Urothelium cell line (cell line): ENCODE measurements at regions not wholly inside any gene's neighbourhood (a gene's known extent, or its start where the extent isn't known, plus 50 kb on each side); places are given as distances from the start of the nearest gene placed in this dataset.

Experiments
- DNase-seq: peaks from one replicate; pipeline ENCODE4 v3.0.0; 2011; ENCODE audit warnings: low spot score, mixed read lengths
- FAIRE-seq: peaks from 2 replicates; lab custom pipeline; 2011; peaks lifted over from hg19 to GRCh38; lab: Jason Lieb, UNC

GRCh38 chr15:31934821-31935220 lies 95.5 kb upstream of the CHRNA7 start:
- DNase-seq (peak; percentile 48), FAIRE-seq (no peak)

- FAIRE-seq = no peak
- no peak for DNase-seq
Measured at GRCh38 chr15:31953478-31953877, 76.8 kb upstream of the CHRNA7 start.

DNA sequence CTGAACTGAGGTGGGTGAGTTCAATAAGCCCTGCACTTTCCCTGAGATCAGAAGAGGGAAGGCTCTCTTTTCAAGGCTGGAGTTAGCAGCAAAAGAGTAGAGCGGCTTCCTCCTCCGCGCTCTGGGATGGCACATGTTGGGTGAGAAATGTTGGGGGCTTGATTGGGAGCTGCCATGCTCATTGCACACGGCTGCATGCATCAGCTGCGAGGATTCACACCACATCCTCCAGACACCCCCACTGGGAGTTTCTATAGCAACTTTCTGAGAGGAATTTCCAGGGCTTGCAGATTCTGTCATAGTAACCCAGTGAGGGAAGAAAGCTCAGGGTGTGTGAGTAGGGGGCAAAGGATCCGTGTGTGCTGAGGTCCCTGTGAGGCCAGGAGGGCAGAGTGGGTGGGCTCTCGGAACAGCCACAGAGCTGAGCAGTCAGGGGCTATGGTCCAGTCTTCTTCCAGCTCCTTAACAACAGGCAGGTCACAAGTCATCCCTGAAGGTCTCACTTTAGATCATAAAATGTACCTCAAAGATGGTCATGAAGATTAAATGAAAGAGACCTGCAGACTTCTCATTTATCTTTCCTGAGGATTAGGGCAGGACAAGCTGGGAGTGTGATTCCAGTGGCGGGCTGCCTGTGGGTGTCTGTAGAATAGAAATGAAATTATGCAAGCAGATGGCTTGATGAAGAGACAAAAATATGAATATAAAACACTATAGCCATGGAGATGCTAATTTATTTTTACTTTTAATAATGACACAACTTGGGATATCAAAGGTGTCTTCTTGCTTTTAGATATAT lies 75.7 kb upstream of the CHRNA7 start:
- FAIRE-seq (no peak), DNase-seq (no peak)

DNA sequence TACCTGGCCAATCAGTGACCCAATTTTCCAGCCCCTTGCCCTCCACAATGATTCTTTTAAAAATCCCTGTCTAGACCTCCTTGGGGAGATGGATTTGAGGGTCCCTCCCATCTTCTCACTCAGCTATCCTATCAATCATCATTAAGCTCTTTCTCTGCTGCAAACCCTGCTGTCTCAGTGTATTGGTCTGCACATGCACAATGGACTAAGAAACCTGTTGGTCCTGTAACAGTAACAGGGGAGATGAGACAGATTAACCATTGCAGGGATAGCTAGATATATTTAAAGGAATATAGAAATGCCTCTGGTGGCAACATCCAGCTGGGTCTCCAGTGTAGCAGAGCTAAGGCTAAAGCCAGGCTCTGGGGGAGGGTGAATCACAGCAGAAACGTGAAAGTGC lies 74.6 kb upstream of the CHRNA7 start:
- FAIRE-seq (no peak), DNase-seq (no peak)

- no peak for DNase-seq
- FAIRE-seq = no peak
Measured at GRCh38 chr15:31957581-31957980, 72.7 kb upstream of the CHRNA7 start.

- no peak for FAIRE-seq
Measured at GRCh38 chr15:31964586-31965307, 65.6 kb upstream of the CHRNA7 start.

DNA sequence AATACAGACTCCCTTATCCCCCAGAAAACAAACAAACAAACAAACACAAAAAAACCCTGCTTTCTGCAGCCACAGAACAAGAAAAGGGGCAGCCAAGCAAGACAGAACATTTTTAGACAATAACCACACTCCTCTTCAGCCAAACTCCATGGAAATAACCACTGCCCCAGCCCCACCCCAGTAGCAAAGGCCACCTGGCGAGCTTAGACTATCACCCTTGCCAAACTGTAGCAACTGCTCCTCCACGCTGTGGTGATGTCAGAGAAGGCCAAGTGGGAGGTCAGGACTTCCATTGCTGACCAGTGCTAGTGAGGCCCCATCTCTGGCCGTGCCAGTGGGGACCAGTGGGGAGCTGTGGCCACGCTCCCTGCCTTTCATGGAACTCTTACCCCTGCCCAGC lies 60.3 kb upstream of the CHRNA7 start:
- FAIRE-seq = no peak
- no peak for DNase-seq

More at GRCh38 chr15:31964586-31965307, 65.6 kb upstream of the CHRNA7 start:
- DNase-seq = no peak

- DNase-seq (no peak), FAIRE-seq (no peak)
Measured at GRCh38 chr15:31973197-31973596, 57.1 kb upstream of the CHRNA7 start.

GRCh38 chr15:31974154-31974794 lies 56.0 kb upstream of the CHRNA7 start:
- no peak for FAIRE-seq
- no peak for DNase-seq

- FAIRE-seq (peak; percentile 63), DNase-seq (peak; percentile 58)
Measured at GRCh38 chr15:31974855-31975829, 55.2 kb upstream of the CHRNA7 start.

DNA sequence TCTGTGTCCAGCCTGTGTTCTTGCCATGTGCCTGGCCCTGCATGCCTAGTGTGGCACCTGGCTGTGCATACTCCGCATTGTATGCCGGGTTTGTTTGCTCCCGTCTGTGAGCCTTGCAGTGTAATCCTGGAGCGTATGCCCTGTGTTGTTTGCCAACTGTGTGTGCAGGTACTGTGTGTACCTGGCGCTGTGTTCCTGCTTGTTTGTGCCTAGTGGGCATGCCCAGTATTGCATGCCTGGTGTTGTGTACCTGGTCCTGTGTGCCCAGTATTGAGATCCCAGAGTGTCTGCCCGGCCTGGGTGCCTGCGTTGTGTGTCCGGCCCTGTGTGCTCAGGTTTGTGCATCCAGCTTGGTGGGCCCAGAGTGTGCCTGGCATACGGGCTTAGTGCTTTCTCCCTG lies 54.5 kb upstream of the CHRNA7 start:
- FAIRE-seq (no peak), DNase-seq (no peak)

- DNase-seq = no peak
- peak; percentile 82 for FAIRE-seq
Measured at GRCh38 chr15:31977138-31977537, 53.2 kb upstream of the CHRNA7 start.

DNA sequence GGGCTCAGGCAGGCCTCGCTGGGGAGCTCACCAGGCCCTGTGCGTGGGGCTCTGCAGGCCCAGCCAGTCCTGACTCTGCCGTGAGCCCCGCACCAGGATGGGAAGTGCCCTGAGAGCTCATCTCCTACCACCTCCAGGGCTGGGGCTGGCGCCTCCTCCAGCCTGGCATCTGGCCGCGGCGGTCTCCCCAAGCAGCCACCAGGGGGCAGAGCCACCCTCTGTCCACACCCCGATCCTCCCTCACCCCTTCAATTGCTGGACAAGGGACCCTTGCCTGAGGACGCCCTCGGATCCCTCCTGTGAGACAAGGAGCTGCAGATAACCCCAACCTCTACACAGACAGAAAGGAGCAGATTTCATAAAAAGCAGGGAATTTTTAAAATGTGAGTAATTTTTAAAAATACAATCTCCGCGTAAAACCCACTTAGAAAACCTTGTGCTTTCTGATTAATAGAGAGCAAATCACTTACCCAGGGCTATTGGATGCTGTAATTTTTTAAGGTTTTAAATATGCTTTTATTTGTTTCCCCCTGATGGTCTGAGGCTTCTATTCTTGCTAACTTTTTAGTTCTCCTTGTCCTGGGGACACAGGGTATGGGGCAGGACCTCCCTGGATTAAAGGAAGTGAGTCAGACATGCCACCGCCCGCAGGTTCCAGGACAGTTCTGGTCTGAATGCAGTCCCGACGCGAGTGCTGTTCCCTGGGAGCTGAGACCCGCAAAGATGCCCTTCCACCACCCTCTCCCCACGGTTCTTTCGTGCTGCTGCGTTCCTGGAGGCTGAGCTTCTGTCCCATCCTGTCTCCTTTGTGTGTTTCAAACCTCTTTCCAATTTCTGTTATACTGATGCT lies 52.3 kb upstream of the CHRNA7 start:
- FAIRE-seq (no peak), DNase-seq (peak; percentile 75)
